Ishikawa (cell line): ENCODE measurements at regions not wholly inside any gene's neighbourhood (a gene's known extent, or its start where the extent isn't known, plus 50 kb on each side); places are given as distances from the start of the nearest gene placed in this dataset.

Source experiments
- CEBPB ChIP-seq: IDR thresholded peaks from 2 replicates; pipeline ENCODE4 v1.6.1; 2012
- CREB1 ChIP-seq: IDR thresholded peaks from 2 replicates; pipeline ENCODE4 v1.6.1; 2012; ENCODE audit warnings: low read depth
- EGR1 ChIP-seq: IDR thresholded peaks from 2 replicates; pipeline ENCODE4 v1.6.1; 2012
- EP300 ChIP-seq: IDR thresholded peaks from 2 replicates; pipeline ENCODE4 v1.6.1; 2012; ENCODE audit warnings: borderline replicate concordance
- FOXM1 ChIP-seq: IDR thresholded peaks from 2 replicates; pipeline ENCODE4 v1.6.1; 2012; ENCODE audit warnings: low read depth, borderline replicate concordance
- NFIC ChIP-seq: IDR thresholded peaks from 2 replicates; pipeline ENCODE4 v1.6.1; 2012
- RAD21 ChIP-seq: IDR thresholded peaks from 2 replicates; pipeline ENCODE4 v1.6.1; 2012; ENCODE audit warnings: low read depth
- TAF1 ChIP-seq: IDR thresholded peaks from 2 replicates; pipeline ENCODE4 v1.6.1; 2012; ENCODE audit warnings: low read depth, mild to moderate bottlenecking
- TCF12 ChIP-seq: IDR thresholded peaks from 2 replicates; pipeline ENCODE4 v1.6.1; 2012; ENCODE audit warnings: low read depth
- TEAD4 ChIP-seq: IDR thresholded peaks from 2 replicates; pipeline ENCODE4 v1.6.1; 2012
- YY1 ChIP-seq: IDR thresholded peaks from 2 replicates; pipeline ENCODE4 v1.6.1; 2012; ENCODE audit warnings: low read depth
- ZBTB7A ChIP-seq: IDR thresholded peaks from 2 replicates; pipeline ENCODE4 v1.6.1; 2012; ENCODE audit warnings: low read depth
- TF ChIP-seq, protein P1 (sequence below): IDR thresholded peaks from 2 replicates; pipeline ENCODE4 v1.6.1; 2012; ENCODE audit warnings: low read depth, mild to moderate bottlenecking
- TF ChIP-seq, protein P2 (sequence below): IDR thresholded peaks from 2 replicates; pipeline ENCODE4 v1.6.1; 2012
- TF ChIP-seq, protein P3 (sequence below): IDR thresholded peaks from 2 replicates; pipeline ENCODE4 v1.6.1; 2012

DNA sequence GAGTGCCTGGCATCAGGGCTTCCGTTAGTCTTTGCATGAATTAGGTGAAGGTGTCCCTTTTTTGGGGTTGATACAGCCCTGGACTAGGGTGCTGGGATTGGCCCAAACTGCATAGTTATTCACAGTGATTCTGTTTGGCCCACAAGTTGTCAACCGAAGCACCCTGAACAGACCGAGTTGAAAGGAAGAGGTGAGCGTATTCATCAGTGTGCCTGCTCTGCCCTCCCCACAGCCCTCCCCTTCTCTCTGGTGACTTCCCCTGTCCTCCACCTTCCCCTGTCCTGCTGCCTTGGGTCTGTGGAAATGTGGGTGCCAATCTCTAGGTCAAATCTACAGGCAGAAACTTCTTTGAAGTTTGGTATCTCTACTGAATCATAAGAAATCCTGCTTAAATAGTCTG lies 330.5 kb downstream of the DYSF start:
- TF ChIP-seq RAD21, result no peak
- no peak for TF ChIP-seq EP300
- no peak for TF ChIP-seq CREB1
- TF ChIP-seq EGR1, result no peak
- no peak for TF ChIP-seq TCF12
- no peak for TF ChIP-seq NFIC
- TF ChIP-seq YY1, result no peak
- TF ChIP-seq FOXM1, result no peak
- TF ChIP-seq, protein P1, sequence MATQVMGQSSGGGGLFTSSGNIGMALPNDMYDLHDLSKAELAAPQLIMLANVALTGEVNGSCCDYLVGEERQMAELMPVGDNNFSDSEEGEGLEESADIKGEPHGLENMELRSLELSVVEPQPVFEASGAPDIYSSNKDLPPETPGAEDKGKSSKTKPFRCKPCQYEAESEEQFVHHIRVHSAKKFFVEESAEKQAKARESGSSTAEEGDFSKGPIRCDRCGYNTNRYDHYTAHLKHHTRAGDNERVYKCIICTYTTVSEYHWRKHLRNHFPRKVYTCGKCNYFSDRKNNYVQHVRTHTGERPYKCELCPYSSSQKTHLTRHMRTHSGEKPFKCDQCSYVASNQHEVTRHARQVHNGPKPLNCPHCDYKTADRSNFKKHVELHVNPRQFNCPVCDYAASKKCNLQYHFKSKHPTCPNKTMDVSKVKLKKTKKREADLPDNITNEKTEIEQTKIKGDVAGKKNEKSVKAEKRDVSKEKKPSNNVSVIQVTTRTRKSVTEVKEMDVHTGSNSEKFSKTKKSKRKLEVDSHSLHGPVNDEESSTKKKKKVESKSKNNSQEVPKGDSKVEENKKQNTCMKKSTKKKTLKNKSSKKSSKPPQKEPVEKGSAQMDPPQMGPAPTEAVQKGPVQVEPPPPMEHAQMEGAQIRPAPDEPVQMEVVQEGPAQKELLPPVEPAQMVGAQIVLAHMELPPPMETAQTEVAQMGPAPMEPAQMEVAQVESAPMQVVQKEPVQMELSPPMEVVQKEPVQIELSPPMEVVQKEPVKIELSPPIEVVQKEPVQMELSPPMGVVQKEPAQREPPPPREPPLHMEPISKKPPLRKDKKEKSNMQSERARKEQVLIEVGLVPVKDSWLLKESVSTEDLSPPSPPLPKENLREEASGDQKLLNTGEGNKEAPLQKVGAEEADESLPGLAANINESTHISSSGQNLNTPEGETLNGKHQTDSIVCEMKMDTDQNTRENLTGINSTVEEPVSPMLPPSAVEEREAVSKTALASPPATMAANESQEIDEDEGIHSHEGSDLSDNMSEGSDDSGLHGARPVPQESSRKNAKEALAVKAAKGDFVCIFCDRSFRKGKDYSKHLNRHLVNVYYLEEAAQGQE, result no peak
- TF ChIP-seq, protein P2, sequence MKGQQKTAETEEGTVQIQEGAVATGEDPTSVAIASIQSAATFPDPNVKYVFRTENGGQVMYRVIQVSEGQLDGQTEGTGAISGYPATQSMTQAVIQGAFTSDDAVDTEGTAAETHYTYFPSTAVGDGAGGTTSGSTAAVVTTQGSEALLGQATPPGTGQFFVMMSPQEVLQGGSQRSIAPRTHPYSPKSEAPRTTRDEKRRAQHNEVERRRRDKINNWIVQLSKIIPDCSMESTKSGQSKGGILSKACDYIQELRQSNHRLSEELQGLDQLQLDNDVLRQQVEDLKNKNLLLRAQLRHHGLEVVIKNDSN, result no peak
- no peak for TF ChIP-seq ZBTB7A
- TF ChIP-seq CEBPB, result no peak

DNA sequence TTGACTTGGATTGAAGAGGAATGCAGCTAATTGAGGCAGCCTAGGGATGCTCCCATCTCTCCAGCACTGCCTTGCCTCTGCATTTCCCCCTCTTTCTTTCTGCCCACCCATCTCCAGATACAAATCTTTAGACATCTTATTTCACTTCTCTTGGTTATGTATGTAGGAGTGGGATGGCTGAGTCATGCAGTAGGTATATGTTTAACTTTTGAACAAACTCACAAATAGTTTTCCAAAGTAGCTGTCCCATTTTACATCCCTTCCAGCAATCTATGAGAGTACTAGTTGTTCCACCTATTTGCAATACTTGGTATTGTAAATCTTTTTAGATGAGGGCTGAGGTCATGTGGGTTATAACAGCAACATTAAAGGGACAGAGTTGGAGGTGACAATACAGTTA lies 329.9 kb downstream of the DYSF start:
- TF ChIP-seq, protein P1, result no peak
- TF ChIP-seq TEAD4 (no peak), ZBTB7A (no peak), TCF12 (no peak), CEBPB (no peak), TAF1 (no peak), YY1 (no peak), FOXM1 (no peak), CREB1 (no peak), EP300 (no peak), EGR1 (no peak), NFIC (no peak), RAD21 (no peak)
- TF ChIP-seq, protein P3, sequence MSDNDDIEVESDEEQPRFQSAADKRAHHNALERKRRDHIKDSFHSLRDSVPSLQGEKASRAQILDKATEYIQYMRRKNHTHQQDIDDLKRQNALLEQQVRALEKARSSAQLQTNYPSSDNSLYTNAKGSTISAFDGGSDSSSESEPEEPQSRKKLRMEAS, result no peak
- TF ChIP-seq, protein P2, result no peak

DNA sequence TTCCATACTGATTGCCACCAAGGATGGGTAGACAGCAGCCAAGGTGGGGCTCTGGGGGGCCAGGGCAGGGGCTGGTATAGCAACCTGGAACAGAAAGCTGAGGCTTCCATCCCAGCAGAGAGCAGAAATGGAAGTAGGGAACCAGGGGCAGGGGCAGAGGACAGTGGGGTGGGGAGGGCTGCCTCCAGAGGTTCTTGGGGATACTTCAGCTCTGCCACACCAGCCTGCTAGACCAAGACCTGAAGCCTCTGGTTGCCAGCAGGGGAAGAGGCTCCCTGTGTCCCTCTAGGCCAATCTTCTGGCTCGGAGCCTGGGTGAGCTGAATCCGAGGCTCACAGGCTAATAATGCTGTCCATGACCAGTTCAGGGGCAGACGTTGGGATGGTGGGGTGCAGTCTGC lies 329.0 kb downstream of the DYSF start:
- TF ChIP-seq EGR1 (no peak), NFIC (no peak), TAF1 (no peak), YY1 (no peak), CREB1 (no peak), EP300 (no peak), FOXM1 (no peak), RAD21 (no peak), CEBPB (no peak), TEAD4 (no peak), TCF12 (no peak), ZBTB7A (no peak)
- TF ChIP-seq, protein P1, result no peak
- TF ChIP-seq, protein P3, result no peak
- TF ChIP-seq, protein P2, result no peak

DNA sequence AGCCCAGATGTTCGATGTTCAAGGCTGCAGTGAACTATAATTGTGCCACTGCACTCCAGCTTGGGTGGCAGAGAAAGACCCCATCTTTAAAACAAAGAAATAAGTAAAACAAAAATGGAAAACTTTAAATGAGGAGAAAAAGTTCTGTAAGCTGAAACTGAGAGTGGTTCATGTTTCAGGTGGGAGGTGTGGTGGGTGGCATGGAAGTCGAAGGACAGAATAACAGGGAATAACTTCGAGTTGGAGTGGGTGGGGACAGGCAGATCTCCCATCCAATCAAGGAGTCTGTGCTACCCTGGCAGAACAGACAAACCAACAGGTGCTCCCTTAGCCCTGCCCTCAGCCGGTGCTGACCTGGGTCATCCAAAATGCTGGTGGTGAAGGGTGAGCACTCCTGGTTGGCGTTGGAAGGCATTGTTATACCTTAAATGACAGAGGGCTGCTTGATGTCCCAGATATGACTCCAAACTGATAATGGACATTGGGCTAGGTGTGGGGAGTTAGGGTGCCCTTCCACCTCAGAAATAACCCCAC lies 328.4 kb downstream of the DYSF start:
- TF ChIP-seq YY1, result no peak
- TF ChIP-seq, protein P2, result no peak
- no peak for TF ChIP-seq CEBPB
- TF ChIP-seq EGR1, result no peak
- TF ChIP-seq RAD21, result no peak
- TF ChIP-seq, protein P1, result no peak
- TF ChIP-seq FOXM1, result no peak
- no peak for TF ChIP-seq NFIC
- no peak for TF ChIP-seq EP300
- no peak for TF ChIP-seq CREB1
